ENCODE measurements at regions not wholly inside any gene's neighbourhood (a gene's known extent, or its start where the extent isn't known, plus 50 kb on each side); places are given as distances from the start of the nearest gene placed in this dataset.

DNA sequence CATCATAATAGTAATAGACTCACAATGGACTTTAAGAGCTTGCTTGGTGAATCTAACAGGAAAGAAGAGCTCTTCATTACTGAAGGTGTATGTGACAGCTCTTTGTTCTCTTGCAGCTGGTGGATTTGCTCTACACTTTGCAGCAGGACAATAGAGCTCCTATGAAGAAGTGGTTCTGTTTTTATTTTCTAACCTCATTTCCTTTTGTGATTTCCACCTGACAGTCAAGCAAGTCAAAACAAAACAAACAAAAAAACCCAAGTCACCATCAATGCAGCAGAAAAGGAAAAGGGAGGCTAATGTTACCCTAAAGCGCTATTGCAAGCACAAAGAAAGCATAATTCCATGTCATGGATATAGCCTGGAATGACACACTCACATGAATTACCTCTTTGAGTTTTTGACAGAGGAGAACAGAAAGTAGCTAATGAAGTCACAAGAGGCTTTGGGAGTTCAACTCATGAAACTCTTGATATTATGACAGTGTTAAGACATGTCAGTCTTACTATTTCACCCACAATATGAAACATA lies 1188.1 kb downstream of the EPHA7 start (continued):
- TF ChIP-seq, protein P1, sequence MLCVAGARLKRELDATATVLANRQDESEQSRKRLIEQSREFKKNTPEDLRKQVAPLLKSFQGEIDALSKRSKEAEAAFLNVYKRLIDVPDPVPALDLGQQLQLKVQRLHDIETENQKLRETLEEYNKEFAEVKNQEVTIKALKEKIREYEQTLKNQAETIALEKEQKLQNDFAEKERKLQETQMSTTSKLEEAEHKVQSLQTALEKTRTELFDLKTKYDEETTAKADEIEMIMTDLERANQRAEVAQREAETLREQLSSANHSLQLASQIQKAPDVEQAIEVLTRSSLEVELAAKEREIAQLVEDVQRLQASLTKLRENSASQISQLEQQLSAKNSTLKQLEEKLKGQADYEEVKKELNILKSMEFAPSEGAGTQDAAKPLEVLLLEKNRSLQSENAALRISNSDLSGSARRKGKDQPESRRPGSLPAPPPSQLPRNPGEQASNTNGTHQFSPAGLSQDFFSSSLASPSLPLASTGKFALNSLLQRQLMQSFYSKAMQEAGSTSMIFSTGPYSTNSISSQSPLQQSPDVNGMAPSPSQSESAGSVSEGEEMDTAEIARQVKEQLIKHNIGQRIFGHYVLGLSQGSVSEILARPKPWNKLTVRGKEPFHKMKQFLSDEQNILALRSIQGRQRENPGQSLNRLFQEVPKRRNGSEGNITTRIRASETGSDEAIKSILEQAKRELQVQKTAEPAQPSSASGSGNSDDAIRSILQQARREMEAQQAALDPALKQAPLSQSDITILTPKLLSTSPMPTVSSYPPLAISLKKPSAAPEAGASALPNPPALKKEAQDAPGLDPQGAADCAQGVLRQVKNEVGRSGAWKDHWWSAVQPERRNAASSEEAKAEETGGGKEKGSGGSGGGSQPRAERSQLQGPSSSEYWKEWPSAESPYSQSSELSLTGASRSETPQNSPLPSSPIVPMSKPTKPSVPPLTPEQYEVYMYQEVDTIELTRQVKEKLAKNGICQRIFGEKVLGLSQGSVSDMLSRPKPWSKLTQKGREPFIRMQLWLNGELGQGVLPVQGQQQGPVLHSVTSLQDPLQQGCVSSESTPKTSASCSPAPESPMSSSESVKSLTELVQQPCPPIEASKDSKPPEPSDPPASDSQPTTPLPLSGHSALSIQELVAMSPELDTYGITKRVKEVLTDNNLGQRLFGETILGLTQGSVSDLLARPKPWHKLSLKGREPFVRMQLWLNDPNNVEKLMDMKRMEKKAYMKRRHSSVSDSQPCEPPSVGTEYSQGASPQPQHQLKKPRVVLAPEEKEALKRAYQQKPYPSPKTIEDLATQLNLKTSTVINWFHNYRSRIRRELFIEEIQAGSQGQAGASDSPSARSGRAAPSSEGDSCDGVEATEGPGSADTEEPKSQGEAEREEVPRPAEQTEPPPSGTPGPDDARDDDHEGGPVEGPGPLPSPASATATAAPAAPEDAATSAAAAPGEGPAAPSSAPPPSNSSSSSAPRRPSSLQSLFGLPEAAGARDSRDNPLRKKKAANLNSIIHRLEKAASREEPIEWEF (IDR thresholded peaks at IDR 0.05; ENCODE audit: insufficient replicate concordance, low read depth, low read length): peak; percentile 33
- TF ChIP-seq NBN (IDR thresholded peaks at IDR 0.05) (peak; percentile 88), EED (IDR thresholded peaks at IDR 0.05; ENCODE audit: low read depth) (peak; percentile 67), NRF1 (conservative IDR thresholded peaks at IDR 0.05; ENCODE audit: low read depth, low read length) (no peak), RUNX3 (IDR thresholded peaks at IDR 0.05; ENCODE audit: low read length) (peak; percentile 46; the same call in 1 of the 2 replicates), IKZF2 (IDR thresholded peaks at IDR 0.05) (peak; percentile 94 to 97), ZNF24 (IDR thresholded peaks at IDR 0.05) (no peak), MXI1 (IDR thresholded peaks at IDR 0.05; ENCODE audit: low read depth, low read length) (no peak), KDM1A (IDR thresholded peaks at IDR 0.05; ENCODE audit: borderline replicate concordance) (no peak), SMAD5 (IDR thresholded peaks at IDR 0.05; ENCODE audit: low read depth) (no peak), PAX8 (IDR thresholded peaks at IDR 0.05) (no peak), DPF2 (IDR thresholded peaks at IDR 0.05) (peak; percentile 96), RAD21 (IDR thresholded peaks at IDR 0.05; ENCODE audit: insufficient read depth, low read depth, low read length) (no peak), MTA2 (IDR thresholded peaks at IDR 0.05; ENCODE audit: low read depth) (peak; percentile 97), JUND (IDR thresholded peaks at IDR 0.05; ENCODE audit: low read depth, low read length) (0 out of 2 replicates have a peak, but pooled peaks have one; percentile 32), ZNF207 (IDR thresholded peaks at IDR 0.05; ENCODE audit: borderline replicate concordance) (peak; percentile 41; the same call in 1 of the 2 replicates), SREBF1 (IDR thresholded peaks at IDR 0.05; ENCODE audit: low read length) (no peak), BCL11A (IDR thresholded peaks at IDR 0.05; ENCODE audit: low read depth, low read length) (no peak)
- TF ChIP-seq, protein P2, sequence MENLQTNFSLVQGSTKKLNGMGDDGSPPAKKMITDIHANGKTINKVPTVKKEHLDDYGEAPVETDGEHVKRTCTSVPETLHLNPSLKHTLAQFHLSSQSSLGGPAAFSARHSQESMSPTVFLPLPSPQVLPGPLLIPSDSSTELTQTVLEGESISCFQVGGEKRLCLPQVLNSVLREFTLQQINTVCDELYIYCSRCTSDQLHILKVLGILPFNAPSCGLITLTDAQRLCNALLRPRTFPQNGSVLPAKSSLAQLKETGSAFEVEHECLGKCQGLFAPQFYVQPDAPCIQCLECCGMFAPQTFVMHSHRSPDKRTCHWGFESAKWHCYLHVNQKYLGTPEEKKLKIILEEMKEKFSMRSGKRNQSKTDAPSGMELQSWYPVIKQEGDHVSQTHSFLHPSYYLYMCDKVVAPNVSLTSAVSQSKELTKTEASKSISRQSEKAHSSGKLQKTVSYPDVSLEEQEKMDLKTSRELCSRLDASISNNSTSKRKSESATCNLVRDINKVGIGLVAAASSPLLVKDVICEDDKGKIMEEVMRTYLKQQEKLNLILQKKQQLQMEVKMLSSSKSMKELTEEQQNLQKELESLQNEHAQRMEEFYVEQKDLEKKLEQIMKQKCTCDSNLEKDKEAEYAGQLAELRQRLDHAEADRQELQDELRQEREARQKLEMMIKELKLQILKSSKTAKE (IDR thresholded peaks at IDR 0.05; ENCODE audit: low read depth, poor library complexity, severe bottlenecking): peak; percentile 39
- TF ChIP-seq, protein P3, sequence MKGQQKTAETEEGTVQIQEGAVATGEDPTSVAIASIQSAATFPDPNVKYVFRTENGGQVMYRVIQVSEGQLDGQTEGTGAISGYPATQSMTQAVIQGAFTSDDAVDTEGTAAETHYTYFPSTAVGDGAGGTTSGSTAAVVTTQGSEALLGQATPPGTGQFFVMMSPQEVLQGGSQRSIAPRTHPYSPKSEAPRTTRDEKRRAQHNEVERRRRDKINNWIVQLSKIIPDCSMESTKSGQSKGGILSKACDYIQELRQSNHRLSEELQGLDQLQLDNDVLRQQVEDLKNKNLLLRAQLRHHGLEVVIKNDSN (IDR thresholded peaks at IDR 0.05; ENCODE audit: borderline replicate concordance, extremely low read length, insufficient read depth, low read depth, low read length): no peak
- TF ChIP-seq, protein P4, sequence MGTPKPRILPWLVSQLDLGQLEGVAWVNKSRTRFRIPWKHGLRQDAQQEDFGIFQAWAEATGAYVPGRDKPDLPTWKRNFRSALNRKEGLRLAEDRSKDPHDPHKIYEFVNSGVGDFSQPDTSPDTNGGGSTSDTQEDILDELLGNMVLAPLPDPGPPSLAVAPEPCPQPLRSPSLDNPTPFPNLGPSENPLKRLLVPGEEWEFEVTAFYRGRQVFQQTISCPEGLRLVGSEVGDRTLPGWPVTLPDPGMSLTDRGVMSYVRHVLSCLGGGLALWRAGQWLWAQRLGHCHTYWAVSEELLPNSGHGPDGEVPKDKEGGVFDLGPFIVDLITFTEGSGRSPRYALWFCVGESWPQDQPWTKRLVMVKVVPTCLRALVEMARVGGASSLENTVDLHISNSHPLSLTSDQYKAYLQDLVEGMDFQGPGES (IDR thresholded peaks at IDR 0.05): no peak

Data from GM12878 (cell line).